Renal cortex interstitium (tissue), 11 donors: ENCODE measurements at regions not wholly inside any gene's neighbourhood (a gene's known extent, or its start where the extent isn't known, plus 50 kb on each side); places are given as distances from the start of the nearest gene placed in this dataset.

Source experiments
- DNase-seq, 11 donors: peaks; one replicate each; pipeline ENCODE4 v3.0.0-alpha.2; 2013; ENCODE audit warnings: low read depth in 9 of 11, low spot score in 4 of 11; ENCODE audit errors: extremely low read depth in 1 of 11

DNA sequence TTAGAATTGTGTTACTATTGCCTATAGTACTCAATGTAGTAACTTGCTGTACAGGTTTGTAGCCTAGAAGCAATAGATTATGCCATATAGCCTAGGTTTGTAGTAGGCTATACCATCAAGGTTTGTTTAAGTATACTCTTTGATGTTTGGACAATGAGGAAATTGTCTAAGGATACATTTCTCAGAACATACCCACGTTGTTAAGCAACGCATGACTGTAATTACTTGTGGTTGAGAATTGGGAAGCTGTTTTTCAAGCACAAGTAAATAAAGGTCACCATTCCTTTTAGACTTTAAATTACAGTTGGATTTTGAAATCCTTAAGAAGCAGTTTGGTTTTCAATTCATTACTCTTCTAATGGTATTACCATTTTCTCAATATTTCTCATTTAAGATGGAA lies 89.8 kb upstream of the KCNH7 start:
- no peak for DNase-seq

DNA sequence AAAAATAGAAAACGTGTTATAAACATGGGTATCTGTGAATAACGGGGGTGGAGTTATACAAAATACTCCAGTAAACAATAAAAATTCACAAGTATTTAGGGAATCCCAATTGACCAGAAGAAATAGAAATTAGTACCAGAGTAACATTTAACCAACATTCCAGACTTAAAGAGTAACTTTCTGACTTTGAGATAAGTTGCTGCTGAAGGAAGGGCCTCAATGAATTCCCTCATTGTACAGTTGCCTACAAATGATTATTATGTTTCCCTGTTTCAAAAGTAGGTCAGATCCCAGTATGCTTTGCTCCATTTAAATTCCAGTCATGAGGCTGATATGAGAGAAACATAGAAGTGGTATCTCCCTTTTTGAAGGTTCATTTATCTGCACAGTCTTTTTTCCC lies 88.3 kb upstream of the KCNH7 start:
- no peak for DNase-seq

DNA sequence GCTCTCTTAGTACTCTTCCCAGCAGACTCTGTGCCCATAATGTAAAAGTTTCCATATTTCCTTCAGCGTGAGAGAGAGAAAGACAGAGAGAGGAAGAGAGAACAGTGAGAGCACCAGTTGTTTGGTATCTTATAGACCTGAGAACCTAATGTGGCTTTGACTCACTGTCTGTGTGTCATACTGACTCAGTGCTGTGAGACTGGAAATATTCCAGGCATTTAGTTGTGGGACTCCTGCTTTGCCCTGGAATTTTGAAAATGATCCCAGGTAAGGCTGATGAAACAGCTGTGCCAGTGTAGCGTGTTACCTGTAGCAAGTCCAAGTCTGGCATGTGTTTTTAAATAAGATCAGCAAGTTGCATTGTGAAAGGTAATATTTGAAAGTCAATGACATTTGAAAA lies 87.9 kb upstream of the KCNH7 start:
- DNase-seq: no peak

DNA sequence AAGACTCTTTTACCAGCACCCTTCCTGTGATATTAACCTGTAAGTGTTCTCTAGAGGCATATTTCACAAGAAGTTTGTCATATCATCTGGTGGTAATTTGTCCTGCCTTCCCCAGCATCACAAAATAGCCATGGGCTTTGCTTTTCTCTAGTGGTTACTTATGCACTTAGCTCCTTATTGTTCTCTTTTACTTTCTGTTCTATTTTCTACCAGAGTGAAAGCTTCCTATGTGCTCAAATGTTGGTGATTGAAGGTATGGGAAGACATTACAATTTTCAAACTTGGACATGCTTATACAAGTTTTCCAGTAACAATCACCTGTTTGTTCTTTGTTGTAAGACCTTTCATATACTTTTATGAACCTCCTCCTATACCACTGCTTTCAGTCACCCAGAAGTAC lies 87.0 kb upstream of the KCNH7 start:
- no peak for DNase-seq

DNA sequence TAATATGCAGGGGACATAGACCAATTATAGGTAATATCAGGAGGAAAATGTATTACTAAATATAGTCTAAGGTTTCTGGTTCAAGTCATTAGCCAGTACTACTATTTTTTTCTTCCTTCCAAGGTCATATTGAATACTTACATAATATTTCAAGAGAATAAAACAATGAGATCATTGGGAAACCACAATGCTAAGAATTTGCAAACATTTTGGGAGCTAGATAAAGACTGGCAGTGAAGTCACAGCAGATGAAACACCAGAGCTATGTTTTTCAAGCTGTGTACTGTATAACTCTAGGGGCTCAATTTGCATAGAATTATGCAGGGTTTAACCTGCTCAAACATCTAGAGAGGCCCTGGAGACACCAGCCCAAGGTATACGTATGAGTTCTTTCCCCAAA lies 80.5 kb upstream of the KCNH7 start:
- no peak for DNase-seq

DNA sequence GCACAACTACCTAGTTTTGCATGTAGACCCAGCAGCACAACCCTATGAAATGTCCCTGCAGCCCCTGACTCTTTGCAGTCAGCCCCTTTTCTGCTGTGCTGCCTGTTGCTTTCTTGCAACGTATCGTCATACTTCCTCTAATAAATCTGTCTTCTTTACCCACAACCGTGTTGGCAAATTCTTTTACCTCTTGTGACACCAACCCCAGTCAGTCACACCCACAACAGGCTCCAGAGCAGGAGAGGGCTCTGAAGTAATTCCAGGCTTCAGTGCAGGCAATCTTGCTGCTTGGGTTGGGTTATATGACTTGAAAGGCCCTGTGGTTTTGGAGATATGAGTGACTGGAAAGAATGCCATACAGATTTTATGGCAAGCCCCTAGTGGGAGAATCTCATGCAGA lies 79.1 kb upstream of the KCNH7 start:
- no peak for DNase-seq

DNA sequence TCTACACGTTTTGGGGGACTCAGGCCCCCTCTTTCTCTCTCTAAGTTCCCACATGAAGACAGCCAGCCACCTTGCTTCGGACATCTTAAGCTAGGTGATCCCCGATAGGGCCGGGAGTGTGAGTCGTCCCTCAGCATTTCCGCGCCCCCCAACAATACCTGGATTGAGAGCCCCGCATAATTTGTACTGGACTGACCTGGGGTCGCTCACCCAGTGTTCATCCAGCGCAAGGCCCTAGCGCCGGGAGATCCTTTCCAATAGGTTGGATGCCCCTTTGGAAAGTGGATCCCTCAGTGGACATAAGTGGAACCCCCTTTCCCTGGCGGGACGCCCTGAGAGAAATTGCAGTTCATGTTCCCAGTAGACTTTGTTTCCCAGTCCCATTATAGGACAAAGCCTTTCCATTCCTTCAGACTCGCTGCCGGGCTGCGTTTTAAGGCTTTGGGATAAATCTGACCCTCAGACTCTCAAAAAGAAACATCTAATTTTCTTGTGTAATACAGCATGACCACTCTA lies 77.8 kb upstream of the KCNH7 start:
- no peak for DNase-seq

DNA sequence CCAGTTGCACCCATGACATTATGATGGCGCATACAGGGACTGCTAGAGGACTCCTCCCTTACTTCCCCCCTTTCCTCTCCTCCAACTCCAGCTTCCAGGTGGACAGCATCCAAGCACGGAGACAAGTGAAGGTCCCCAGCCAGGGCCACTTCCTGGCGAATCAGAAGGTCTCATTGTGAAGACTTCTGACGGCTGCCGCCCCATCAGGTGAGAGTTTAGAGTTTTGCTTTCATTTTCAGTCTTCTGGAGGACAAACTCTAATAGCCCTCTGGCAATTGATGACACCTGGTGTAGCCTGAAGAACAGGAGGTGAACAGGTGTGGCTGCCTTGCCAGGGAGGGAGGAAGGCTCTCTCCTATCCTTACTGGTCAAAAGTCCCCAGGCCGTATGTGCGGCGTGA lies 77.3 kb upstream of the KCNH7 start:
- no peak for DNase-seq

DNA sequence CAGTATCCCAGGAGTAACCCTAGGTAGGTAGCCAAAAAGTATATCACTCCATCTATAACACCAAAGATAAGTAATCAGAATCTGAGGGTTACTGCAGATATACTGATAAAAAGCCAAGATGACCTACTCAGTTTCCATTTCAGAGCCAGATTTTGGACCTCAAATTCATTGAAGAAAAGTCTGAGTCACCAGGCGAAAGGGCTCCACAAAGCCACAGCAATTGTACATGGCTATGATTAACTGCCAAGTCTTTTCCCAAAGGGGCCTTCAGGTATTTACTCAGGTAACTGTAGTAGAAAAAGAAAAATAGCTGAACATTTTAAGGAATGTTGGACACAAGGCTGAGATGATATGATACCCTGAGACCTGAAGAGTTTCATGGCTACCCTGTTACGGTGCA lies 75.6 kb upstream of the KCNH7 start:
- DNase-seq: no peak

DNA sequence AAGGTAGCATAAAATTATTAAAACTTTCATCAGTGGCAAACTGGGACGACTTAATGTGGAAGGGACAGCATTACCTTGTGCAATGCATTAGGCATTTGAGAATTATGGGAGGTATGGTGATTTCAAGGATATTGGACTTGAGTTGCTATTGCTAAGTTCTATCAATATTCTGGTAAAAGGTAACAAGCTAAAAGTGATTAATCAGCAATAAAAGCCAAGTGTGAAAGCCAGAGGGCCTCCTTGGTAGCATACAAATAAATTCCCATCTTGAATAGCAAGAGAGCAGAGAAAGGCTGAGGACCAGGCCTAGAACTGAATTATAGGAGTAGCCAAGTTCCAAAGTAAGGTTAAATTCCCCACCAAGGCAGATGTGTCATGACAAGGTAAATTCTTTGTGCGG lies 74.2 kb upstream of the KCNH7 start:
- no peak for DNase-seq

DNA sequence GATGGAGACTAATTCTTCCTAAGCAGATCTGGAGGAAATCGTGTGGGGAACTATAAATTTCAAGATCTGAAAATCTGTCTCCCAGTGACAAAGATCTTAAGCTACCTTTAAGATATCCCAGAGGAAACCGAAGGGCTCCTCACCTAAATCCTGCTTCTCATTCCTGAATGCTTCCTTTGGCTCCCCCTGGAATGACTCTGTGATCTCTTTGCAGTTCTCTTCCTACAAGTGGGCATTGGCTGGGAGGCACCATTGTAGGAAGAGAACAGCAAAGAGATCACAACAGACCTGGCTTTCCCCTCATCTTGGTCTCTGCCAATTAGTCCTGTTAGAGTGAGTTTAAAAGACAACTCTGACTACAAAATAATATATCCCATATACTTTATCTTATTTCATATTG lies 70.0 kb upstream of the KCNH7 start:
- DNase-seq: no peak

DNA sequence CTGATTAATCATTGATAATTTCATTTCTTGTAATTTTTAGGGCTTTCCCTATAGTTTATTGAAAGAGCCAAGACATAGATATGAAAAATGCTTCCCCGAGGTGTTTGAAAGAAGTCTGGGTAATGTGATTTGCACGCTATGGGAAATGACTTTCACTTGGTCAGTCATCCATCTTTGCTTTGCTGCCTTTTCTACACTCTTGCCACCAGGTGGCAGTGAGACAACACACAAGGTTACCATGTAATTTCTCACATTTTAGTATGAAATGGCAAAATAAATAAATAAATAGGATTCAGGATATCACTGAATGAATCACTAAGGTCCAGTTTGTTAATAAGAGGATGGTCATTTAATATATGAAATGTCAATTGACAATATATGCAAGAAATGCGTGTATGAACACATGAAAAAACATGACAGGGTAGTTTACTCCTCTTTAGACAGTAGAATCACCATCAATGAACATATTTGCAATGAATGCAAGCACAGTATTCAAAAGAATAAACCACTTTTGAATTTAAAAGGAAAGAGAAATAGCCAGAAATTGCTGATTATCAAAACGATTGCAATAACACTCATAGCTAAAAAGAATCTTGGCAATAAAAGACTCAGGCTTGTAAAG lies 52.2 kb upstream of the KCNH7 start:
- DNase-seq: peak in 8 of 11 donors; percentile 1 to 46 (median 6)

DNA sequence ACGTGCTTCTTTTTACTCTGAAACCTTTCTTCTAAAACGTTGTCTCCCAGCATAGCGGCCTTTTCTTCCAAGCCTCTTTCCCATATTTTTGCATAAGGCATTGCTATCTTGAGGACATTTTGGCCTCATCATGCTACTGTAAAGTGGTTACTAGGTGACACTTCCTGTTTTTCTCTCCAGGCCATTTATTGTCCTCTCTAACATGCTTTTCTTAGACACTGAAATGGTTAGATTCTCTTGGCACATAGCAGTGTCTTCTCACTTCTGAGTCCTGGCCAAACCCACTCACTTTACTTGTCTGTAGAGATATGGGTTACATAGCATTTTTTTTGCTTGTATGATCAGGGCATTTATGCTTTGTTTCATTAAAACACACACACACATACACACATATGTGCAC lies 50.1 kb upstream of the KCNH7 start:
- DNase-seq: peak in 1 of 11 donors; percentile 0
